ENCODE measurements at regions not wholly inside any gene's neighbourhood (a gene's known extent, or its start where the extent isn't known, plus 50 kb on each side); places are given as distances from the start of the nearest gene placed in this dataset.

- no peak for TF ChIP-seq FOXP2 (optimal IDR thresholded peaks at IDR 0.05; ENCODE audit: control extremely low read depth, extremely low read length, insufficient read depth)
- TF ChIP-seq EZH2 (IDR thresholded peaks at IDR 0.05), result no peak
Measured at GRCh38 chr3:64961301-64961700, 273.5 kb upstream of the ADAMTS9 start.

Data from SK-N-MC (cell line).